ENCODE measurements at regions not wholly inside any gene's neighbourhood (a gene's known extent, or its start where the extent isn't known, plus 50 kb on each side); places are given as distances from the start of the nearest gene placed in this dataset.

DNA sequence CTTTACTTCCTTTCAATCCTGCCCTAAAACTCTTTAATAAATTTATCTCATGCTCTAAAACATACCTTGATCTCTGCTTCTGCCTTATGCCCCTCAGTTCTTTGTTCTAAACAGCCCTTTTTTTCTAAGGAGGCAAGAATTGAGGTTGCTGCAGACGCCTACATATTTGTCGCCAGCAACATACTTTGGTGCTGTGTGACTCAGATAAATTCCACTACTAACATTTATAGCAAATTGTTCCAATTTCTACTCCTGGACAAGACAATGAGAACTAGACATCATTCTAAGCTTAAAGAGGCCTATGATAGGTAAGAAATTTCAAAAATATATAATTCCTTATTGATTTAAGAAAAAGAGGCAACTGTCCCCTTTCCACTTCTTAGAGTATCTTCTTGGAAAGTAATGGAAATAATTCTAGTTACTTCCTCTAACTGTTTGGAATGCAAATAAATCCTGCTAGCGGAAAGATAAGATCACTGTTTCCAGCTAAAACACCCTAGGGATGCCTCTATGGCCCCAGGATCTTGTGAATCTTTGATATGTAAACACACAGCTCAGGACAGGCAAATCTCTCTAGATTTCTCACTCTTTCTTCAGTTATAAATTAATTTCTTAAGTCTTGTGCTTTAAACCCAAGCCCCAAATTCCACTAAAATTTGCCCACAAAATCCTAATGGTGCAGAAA lies 869.1 kb downstream of the KCNT2 start:
- intact Hi-C loops (cut with micrococcal nuclease): no loop called here

More for the DNA sequence above, 869.1 kb downstream of the KCNT2 start:
- H3K9me3 ChIP-seq (ENCODE audit: control insufficient read depth in 1 of 2, insufficient read depth in 1 of 2, low read depth in 1 of 2, low read length in 2 of 2): no peaks in the 10 kb centered on the region
- H3K4me2 ChIP-seq (ENCODE audit: low read length): no peak overlapping the region
- no peak overlapping the region for H2AFZ ChIP-seq (ENCODE audit: low read depth, low read length, poor library complexity, severe bottlenecking)
- DNase-seq (ENCODE audit: low read depth, low spot score) (no peak), ATAC-seq (no peak)
- RAD21 ChIA-PET (ENCODE audit: low non-redundant PET in 1 of 2, low total read pairs in 2 of 2, uncharacterized antibody in 2 of 2, unreplicated experiment in 2 of 2): no interaction called here
- no peak overlapping the region for H3K4me3 ChIP-seq (replicated peaks in 1 of 2; ENCODE audit: low read depth in 1 of 2, low read length in 2 of 2)
- H3K27ac ChIP-seq (ENCODE audit: low read depth, low read length): no peak overlapping the region
- TF ChIP-seq POLR2A (IDR thresholded peaks at IDR 0.05; ENCODE audit: borderline replicate concordance, extremely low read depth, insufficient read depth, insufficient read length): no peak
- TF ChIP-seq, protein P1, sequence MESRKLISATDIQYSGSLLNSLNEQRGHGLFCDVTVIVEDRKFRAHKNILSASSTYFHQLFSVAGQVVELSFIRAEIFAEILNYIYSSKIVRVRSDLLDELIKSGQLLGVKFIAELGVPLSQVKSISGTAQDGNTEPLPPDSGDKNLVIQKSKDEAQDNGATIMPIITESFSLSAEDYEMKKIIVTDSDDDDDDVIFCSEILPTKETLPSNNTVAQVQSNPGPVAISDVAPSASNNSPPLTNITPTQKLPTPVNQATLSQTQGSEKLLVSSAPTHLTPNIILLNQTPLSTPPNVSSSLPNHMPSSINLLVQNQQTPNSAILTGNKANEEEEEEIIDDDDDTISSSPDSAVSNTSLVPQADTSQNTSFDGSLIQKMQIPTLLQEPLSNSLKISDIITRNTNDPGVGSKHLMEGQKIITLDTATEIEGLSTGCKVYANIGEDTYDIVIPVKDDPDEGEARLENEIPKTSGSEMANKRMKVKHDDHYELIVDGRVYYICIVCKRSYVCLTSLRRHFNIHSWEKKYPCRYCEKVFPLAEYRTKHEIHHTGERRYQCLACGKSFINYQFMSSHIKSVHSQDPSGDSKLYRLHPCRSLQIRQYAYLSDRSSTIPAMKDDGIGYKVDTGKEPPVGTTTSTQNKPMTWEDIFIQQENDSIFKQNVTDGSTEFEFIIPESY (IDR thresholded peaks at IDR 0.05; ENCODE audit: extremely low read depth, insufficient replicate concordance, low read length): no peak
- TF ChIP-seq, protein P2, sequence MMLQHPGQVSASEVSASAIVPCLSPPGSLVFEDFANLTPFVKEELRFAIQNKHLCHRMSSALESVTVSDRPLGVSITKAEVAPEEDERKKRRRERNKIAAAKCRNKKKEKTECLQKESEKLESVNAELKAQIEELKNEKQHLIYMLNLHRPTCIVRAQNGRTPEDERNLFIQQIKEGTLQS (IDR thresholded peaks at IDR 0.05): no peak
- no peak for TF ChIP-seq EZH2phosphoT487 (IDR thresholded peaks at IDR 0.05; ENCODE audit: borderline replicate concordance)
- TF ChIP-seq, protein P3, sequence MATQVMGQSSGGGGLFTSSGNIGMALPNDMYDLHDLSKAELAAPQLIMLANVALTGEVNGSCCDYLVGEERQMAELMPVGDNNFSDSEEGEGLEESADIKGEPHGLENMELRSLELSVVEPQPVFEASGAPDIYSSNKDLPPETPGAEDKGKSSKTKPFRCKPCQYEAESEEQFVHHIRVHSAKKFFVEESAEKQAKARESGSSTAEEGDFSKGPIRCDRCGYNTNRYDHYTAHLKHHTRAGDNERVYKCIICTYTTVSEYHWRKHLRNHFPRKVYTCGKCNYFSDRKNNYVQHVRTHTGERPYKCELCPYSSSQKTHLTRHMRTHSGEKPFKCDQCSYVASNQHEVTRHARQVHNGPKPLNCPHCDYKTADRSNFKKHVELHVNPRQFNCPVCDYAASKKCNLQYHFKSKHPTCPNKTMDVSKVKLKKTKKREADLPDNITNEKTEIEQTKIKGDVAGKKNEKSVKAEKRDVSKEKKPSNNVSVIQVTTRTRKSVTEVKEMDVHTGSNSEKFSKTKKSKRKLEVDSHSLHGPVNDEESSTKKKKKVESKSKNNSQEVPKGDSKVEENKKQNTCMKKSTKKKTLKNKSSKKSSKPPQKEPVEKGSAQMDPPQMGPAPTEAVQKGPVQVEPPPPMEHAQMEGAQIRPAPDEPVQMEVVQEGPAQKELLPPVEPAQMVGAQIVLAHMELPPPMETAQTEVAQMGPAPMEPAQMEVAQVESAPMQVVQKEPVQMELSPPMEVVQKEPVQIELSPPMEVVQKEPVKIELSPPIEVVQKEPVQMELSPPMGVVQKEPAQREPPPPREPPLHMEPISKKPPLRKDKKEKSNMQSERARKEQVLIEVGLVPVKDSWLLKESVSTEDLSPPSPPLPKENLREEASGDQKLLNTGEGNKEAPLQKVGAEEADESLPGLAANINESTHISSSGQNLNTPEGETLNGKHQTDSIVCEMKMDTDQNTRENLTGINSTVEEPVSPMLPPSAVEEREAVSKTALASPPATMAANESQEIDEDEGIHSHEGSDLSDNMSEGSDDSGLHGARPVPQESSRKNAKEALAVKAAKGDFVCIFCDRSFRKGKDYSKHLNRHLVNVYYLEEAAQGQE (IDR thresholded peaks at IDR 0.05; ENCODE audit: low read depth): no peak
- no peak for TF ChIP-seq ELF1 (IDR thresholded peaks at IDR 0.05; ENCODE audit: borderline replicate concordance, low read depth)
- no peak for TF ChIP-seq SP1 (IDR thresholded peaks at IDR 0.05; ENCODE audit: low read depth)
- no peak for TF ChIP-seq CBX3 (IDR thresholded peaks at IDR 0.05; ENCODE audit: low read depth)
- TF ChIP-seq, protein P4, sequence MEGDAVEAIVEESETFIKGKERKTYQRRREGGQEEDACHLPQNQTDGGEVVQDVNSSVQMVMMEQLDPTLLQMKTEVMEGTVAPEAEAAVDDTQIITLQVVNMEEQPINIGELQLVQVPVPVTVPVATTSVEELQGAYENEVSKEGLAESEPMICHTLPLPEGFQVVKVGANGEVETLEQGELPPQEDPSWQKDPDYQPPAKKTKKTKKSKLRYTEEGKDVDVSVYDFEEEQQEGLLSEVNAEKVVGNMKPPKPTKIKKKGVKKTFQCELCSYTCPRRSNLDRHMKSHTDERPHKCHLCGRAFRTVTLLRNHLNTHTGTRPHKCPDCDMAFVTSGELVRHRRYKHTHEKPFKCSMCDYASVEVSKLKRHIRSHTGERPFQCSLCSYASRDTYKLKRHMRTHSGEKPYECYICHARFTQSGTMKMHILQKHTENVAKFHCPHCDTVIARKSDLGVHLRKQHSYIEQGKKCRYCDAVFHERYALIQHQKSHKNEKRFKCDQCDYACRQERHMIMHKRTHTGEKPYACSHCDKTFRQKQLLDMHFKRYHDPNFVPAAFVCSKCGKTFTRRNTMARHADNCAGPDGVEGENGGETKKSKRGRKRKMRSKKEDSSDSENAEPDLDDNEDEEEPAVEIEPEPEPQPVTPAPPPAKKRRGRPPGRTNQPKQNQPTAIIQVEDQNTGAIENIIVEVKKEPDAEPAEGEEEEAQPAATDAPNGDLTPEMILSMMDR (IDR thresholded peaks at IDR 0.05 in 2 of 3, conservative IDR thresholded peaks at IDR 0.05 in 1 of 3; ENCODE audit: borderline replicate concordance in 1 of 3, insufficient read depth in 1 of 3, low read depth in 2 of 3, low read length in 2 of 3): no peak
- no peak for TF ChIP-seq SRF (IDR thresholded peaks at IDR 0.05; ENCODE audit: low read depth)
- no peak for TF ChIP-seq EZH2 (IDR thresholded peaks at IDR 0.05)
- H3K9me2 ChIP-seq (ENCODE audit: insufficient read depth): no peaks in the 10 kb centered on the region
- no peaks in the 10 kb centered on the region for H3K79me2 ChIP-seq (ENCODE audit: insufficient read depth, low read length)
- H3K36me3 ChIP-seq (ENCODE audit: control insufficient read depth in 1 of 2, insufficient read depth in 2 of 2, low read length in 2 of 2): no peaks in the 10 kb centered on the region
- H3K27me3 ChIP-seq (ENCODE audit: insufficient read depth, low read length): no peaks in the 10 kb centered on the region
- no peak overlapping the region for H3K9ac ChIP-seq (ENCODE audit: low read length)
- BruUV-seq (replicated peaks): no TSS peak
- CTCF ChIA-PET: no interaction called here
- POLR2A ChIA-PET: no interaction called here
- H4K20me1 ChIP-seq (ENCODE audit: insufficient read depth): no peaks in the 10 kb centered on the region
- no peaks in the 10 kb centered on the region for H3K4me1 ChIP-seq (ENCODE audit: control insufficient read depth in 1 of 2, insufficient read depth in 2 of 2, low read length in 2 of 2)

All from HCT116 (cell line).